ENCODE measurements at regions not wholly inside any gene's neighbourhood (a gene's known extent, or its start where the extent isn't known, plus 50 kb on each side); places are given as distances from the start of the nearest gene placed in this dataset.

GRCh38 chr1:8170059-8170835, 144.1 kb upstream of the ERRFI1 start (continued):
- TF ChIP-seq GTF2F1 (IDR thresholded peaks at IDR 0.05; ENCODE audit: low read length) (no peak), POLR2AphosphoS5 (IDR thresholded peaks at IDR 0.05; ENCODE audit: low read depth, low read length) (no peak), CBX2 (IDR thresholded peaks at IDR 0.05; ENCODE audit: low read depth, low read length) (no peak), CBX2 (CRISPR knock-in tag; IDR thresholded peaks at IDR 0.05; ENCODE audit: low read depth) (no peak), ZNF563 (CRISPR knock-in tag; IDR thresholded peaks at IDR 0.05) (peak; percentile 52; the same call in 1 of the 2 replicates), SRSF9 (IDR thresholded peaks at IDR 0.05; ENCODE audit: borderline replicate concordance, insufficient read depth, low read depth, low read length, poor library complexity, severe bottlenecking) (no peak), HNRNPUL1 (IDR thresholded peaks at IDR 0.05; ENCODE audit: low read depth, low read length) (no peak), ELF3 (CRISPR knock-in tag; IDR thresholded peaks at IDR 0.05) (peak; percentile 59), ZKSCAN8 (CRISPR knock-in tag; IDR thresholded peaks at IDR 0.05; ENCODE audit: borderline replicate concordance) (no peak), ARHGAP35 (CRISPR knock-in tag; IDR thresholded peaks at IDR 0.05; ENCODE audit: borderline replicate concordance) (peak; percentile 22; the same call in 1 of the 2 replicates), ZNF615 (CRISPR knock-in tag; IDR thresholded peaks at IDR 0.05; ENCODE audit: borderline replicate concordance) (0 out of 2 replicates have a peak, but pooled peaks have one; percentile 74), ZNF510 (CRISPR knock-in tag; IDR thresholded peaks at IDR 0.05; ENCODE audit: low read depth) (no peak; the same call in 1 of the 2 replicates), ZSCAN20 (CRISPR knock-in tag; IDR thresholded peaks at IDR 0.05; ENCODE audit: borderline replicate concordance) (no peak), ZNF512B (CRISPR knock-in tag; IDR thresholded peaks at IDR 0.05; ENCODE audit: borderline replicate concordance) (no peak; the same call in 1 of the 2 replicates), ZNF143 (CRISPR knock-in tag; IDR thresholded peaks at IDR 0.05) (no peak), ZNF33B (CRISPR knock-in tag; IDR thresholded peaks at IDR 0.05) (no peak), PPARG (CRISPR knock-in tag; conservative IDR thresholded peaks at IDR 0.05) (peak; percentile 81), LCORL (IDR thresholded peaks at IDR 0.05) (no peak), LCORL (CRISPR knock-in tag; IDR thresholded peaks at IDR 0.05) (peak; percentile 99), ZNF276 (CRISPR knock-in tag; IDR thresholded peaks at IDR 0.05; ENCODE audit: low read depth) (peak; percentile 78; the same call in 1 of the 2 replicates), KAT8 (CRISPR knock-in tag; IDR thresholded peaks at IDR 0.05) (peak; percentile 16; the same call in 1 of the 2 replicates), SP2 (CRISPR knock-in tag; IDR thresholded peaks at IDR 0.05) (no peak)
- TF ChIP-seq, protein P1, sequence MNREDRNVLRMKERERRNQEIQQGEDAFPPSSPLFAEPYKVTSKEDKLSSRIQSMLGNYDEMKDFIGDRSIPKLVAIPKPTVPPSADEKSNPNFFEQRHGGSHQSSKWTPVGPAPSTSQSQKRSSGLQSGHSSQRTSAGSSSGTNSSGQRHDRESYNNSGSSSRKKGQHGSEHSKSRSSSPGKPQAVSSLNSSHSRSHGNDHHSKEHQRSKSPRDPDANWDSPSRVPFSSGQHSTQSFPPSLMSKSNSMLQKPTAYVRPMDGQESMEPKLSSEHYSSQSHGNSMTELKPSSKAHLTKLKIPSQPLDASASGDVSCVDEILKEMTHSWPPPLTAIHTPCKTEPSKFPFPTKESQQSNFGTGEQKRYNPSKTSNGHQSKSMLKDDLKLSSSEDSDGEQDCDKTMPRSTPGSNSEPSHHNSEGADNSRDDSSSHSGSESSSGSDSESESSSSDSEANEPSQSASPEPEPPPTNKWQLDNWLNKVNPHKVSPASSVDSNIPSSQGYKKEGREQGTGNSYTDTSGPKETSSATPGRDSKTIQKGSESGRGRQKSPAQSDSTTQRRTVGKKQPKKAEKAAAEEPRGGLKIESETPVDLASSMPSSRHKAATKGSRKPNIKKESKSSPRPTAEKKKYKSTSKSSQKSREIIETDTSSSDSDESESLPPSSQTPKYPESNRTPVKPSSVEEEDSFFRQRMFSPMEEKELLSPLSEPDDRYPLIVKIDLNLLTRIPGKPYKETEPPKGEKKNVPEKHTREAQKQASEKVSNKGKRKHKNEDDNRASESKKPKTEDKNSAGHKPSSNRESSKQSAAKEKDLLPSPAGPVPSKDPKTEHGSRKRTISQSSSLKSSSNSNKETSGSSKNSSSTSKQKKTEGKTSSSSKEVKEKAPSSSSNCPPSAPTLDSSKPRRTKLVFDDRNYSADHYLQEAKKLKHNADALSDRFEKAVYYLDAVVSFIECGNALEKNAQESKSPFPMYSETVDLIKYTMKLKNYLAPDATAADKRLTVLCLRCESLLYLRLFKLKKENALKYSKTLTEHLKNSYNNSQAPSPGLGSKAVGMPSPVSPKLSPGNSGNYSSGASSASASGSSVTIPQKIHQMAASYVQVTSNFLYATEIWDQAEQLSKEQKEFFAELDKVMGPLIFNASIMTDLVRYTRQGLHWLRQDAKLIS (CRISPR knock-in tag; IDR thresholded peaks at IDR 0.05): peak; percentile 28; the same call in 1 of the 2 replicates
